ENCODE measurements at regions not wholly inside any gene's neighbourhood (a gene's known extent, or its start where the extent isn't known, plus 50 kb on each side); places are given as distances from the start of the nearest gene placed in this dataset.

DNA sequence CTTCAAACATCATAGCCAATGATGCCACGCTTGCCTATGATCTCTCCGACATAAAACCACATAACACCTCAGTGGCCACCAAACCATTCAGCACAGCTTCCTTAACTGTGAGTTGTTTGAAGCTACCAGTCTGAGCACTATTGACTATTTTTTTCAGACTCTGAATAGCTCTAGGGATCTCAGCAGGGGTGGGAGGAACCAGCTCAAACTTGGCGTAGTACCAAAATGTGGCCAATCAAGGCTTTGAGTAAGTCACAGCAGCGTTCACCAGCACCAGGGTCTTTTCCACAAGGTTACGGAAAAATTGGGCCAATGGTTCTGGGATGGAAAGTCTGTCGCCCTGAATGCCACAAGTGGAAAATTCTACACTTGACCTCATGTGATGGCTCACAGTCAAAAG lies 70.6 kb downstream of the SMPDL3A start:
- Histone ChIP-seq H3K4me1 (ENCODE audit: insufficient read depth, low read length) (no peaks in the 10 kb centered on the region), H3K4me3 (ENCODE audit: low read length) (no peak overlapping the region), H3K9me3 (ENCODE audit: low read length) (no peaks in the 10 kb centered on the region), H3K27me3 (ENCODE audit: insufficient read depth, low read length, poor library complexity, severe bottlenecking) (no peaks in the 10 kb centered on the region), H3K27ac (ENCODE audit: low read depth, low read length) (no peak overlapping the region), H3K36me3 (ENCODE audit: insufficient read depth, low read length) (no peaks in the 10 kb centered on the region)
- H3K9me3 Mint-ChIP-seq, result peaks cover 0 to 2% (median 0%) of the 10 kb centered on the region in 5 donors
- H3K4me3 Mint-ChIP-seq, result no peak overlapping the region
- no peaks in the 10 kb centered on the region for H3K27me3 Mint-ChIP-seq
- no peak overlapping the region for H3K27ac Mint-ChIP-seq
- no peaks in the 10 kb centered on the region for H3K4me1 Mint-ChIP-seq
- ChIA-PET POLR2A (no interaction called here), CTCF (no interaction called here)
- no peaks in the 10 kb centered on the region for H3K36me3 Mint-ChIP-seq
- no peak for DNase-seq

GRCh38 chr6:122861594-122861993 lies 72.5 kb downstream of the SMPDL3A start:
- Mint-ChIP-seq H3K9me3 (no peaks in the 10 kb centered on the region), H3K27ac (no peak overlapping the region), H3K36me3 (no peaks in the 10 kb centered on the region), H3K4me1 (no peaks in the 10 kb centered on the region), H3K27me3 (no peaks in the 10 kb centered on the region), H3K4me3 (no peak overlapping the region)
- H3K36me3 ChIP-seq (ENCODE audit: insufficient read depth, low read length), result no peaks in the 10 kb centered on the region
- H3K9me3 ChIP-seq (ENCODE audit: low read length), result no peaks in the 10 kb centered on the region
- H3K4me1 ChIP-seq (ENCODE audit: insufficient read depth, low read length), result no peaks in the 10 kb centered on the region
- no peaks in the 10 kb centered on the region for H3K27me3 ChIP-seq (ENCODE audit: insufficient read depth, low read length, poor library complexity, severe bottlenecking)
- DNase-seq, result no peak
- no peak overlapping the region for H3K4me3 ChIP-seq (ENCODE audit: low read length)
- H3K27ac ChIP-seq (ENCODE audit: low read depth, low read length), result no peak overlapping the region
- CTCF ChIA-PET, result interaction anchor here (1.5 kb wide), 1 partner anchor 23 kb away, joined by 4 read pairs; no protein-coding TSS in a partner anchor
- POLR2A ChIA-PET, result no interaction called here

GRCh38 chr6:122868137-122868536 lies 79.1 kb downstream of the SMPDL3A start:
- H3K27me3 Mint-ChIP-seq, result no peaks in the 10 kb centered on the region
- POLR2A ChIA-PET, result no interaction called here
- H3K36me3 ChIP-seq (ENCODE audit: insufficient read depth, low read length), result no peaks in the 10 kb centered on the region
- H3K9me3 Mint-ChIP-seq, result no peaks in the 10 kb centered on the region
- H3K4me3 Mint-ChIP-seq, result no peak overlapping the region
- DNase-seq, result no peak
- H3K27ac ChIP-seq (ENCODE audit: low read depth, low read length), result no peak overlapping the region
- no peaks in the 10 kb centered on the region for H3K36me3 Mint-ChIP-seq
- no peak overlapping the region for H3K4me3 ChIP-seq (ENCODE audit: low read length)
- no peaks in the 10 kb centered on the region for H3K4me1 ChIP-seq (ENCODE audit: insufficient read depth, low read length)
- no peaks in the 10 kb centered on the region for H3K27me3 ChIP-seq (ENCODE audit: insufficient read depth, low read length, poor library complexity, severe bottlenecking)
- no peaks in the 10 kb centered on the region for H3K4me1 Mint-ChIP-seq
- CTCF ChIA-PET, result no interaction called here
- H3K9me3 ChIP-seq (ENCODE audit: low read length), result no peaks in the 10 kb centered on the region
- no peak overlapping the region for H3K27ac Mint-ChIP-seq

GRCh38 chr6:122869437-122870024 lies 80.5 kb downstream of the SMPDL3A start:
- H3K36me3 ChIP-seq (ENCODE audit: insufficient read depth, low read length), result no peaks in the 10 kb centered on the region
- no peak for DNase-seq
- Mint-ChIP-seq H3K27me3 (peaks cover 0 to 2% of the 10 kb centered on the region in 2 donors), H3K9me3 (no peaks in the 10 kb centered on the region), H3K4me1 (no peaks in the 10 kb centered on the region), H3K27ac (no peak overlapping the region), H3K36me3 (no peaks in the 10 kb centered on the region), H3K4me3 (no peak overlapping the region)
- no peaks in the 10 kb centered on the region for H3K9me3 ChIP-seq (ENCODE audit: low read length)
- POLR2A ChIA-PET, result no interaction called here
- no peak overlapping the region for H3K27ac ChIP-seq (ENCODE audit: low read depth, low read length)
- no peaks in the 10 kb centered on the region for H3K27me3 ChIP-seq (ENCODE audit: insufficient read depth, low read length, poor library complexity, severe bottlenecking)
- no peaks in the 10 kb centered on the region for H3K4me1 ChIP-seq (ENCODE audit: insufficient read depth, low read length)
- CTCF ChIA-PET, result no interaction called here
- H3K4me3 ChIP-seq (ENCODE audit: low read length), result no peak overlapping the region

GRCh38 chr6:122871079-122871478 lies 82.0 kb downstream of the SMPDL3A start:
- Histone ChIP-seq H3K4me1 (ENCODE audit: insufficient read depth, low read length) (no peaks in the 10 kb centered on the region), H3K9me3 (ENCODE audit: low read length) (no peaks in the 10 kb centered on the region), H3K4me3 (ENCODE audit: low read length) (no peak overlapping the region), H3K36me3 (ENCODE audit: insufficient read depth, low read length) (no peaks in the 10 kb centered on the region), H3K27ac (ENCODE audit: low read depth, low read length) (no peak overlapping the region), H3K27me3 (ENCODE audit: insufficient read depth, low read length, poor library complexity, severe bottlenecking) (no peaks in the 10 kb centered on the region)
- no peak overlapping the region for H3K4me3 Mint-ChIP-seq
- no peaks in the 10 kb centered on the region for H3K9me3 Mint-ChIP-seq
- no peak for DNase-seq
- H3K27ac Mint-ChIP-seq, result no peak overlapping the region
- H3K4me1 Mint-ChIP-seq, result no peaks in the 10 kb centered on the region
- H3K36me3 Mint-ChIP-seq, result no peaks in the 10 kb centered on the region
- ChIA-PET CTCF (no interaction called here), POLR2A (no interaction called here)
- peaks cover 0 to 2% of the 10 kb centered on the region in 2 donors for H3K27me3 Mint-ChIP-seq

GRCh38 chr6:122872311-122872710 lies 83.3 kb downstream of the SMPDL3A start:
- CTCF ChIA-PET, result no interaction called here
- Histone ChIP-seq H3K27ac (ENCODE audit: low read depth, low read length) (no peak overlapping the region), H3K36me3 (ENCODE audit: insufficient read depth, low read length) (no peaks in the 10 kb centered on the region), H3K4me3 (ENCODE audit: low read length) (no peak overlapping the region), H3K9me3 (ENCODE audit: low read length) (no peaks in the 10 kb centered on the region), H3K27me3 (ENCODE audit: insufficient read depth, low read length, poor library complexity, severe bottlenecking) (no peaks in the 10 kb centered on the region), H3K4me1 (ENCODE audit: insufficient read depth, low read length) (no peaks in the 10 kb centered on the region)
- DNase-seq, result no peak
- Mint-ChIP-seq H3K4me1 (no peaks in the 10 kb centered on the region), H3K27me3 (peaks cover 0 to 2% of the 10 kb centered on the region in 2 donors), H3K27ac (no peak overlapping the region), H3K36me3 (no peaks in the 10 kb centered on the region), H3K4me3 (no peak overlapping the region), H3K9me3 (no peaks in the 10 kb centered on the region)
- POLR2A ChIA-PET, result no interaction called here

GRCh38 chr6:122877302-122877701 lies 88.2 kb downstream of the SMPDL3A start:
- no peak overlapping the region for H3K4me3 Mint-ChIP-seq
- DNase-seq, result no peak
- no peak overlapping the region for H3K27ac Mint-ChIP-seq
- Histone ChIP-seq H3K9me3 (ENCODE audit: low read length) (no peaks in the 10 kb centered on the region), H3K27me3 (ENCODE audit: insufficient read depth, low read length, poor library complexity, severe bottlenecking) (no peaks in the 10 kb centered on the region), H3K27ac (ENCODE audit: low read depth, low read length) (no peak overlapping the region), H3K4me1 (ENCODE audit: insufficient read depth, low read length) (no peaks in the 10 kb centered on the region), H3K36me3 (ENCODE audit: insufficient read depth, low read length) (no peaks in the 10 kb centered on the region), H3K4me3 (ENCODE audit: low read length) (no peak overlapping the region)
- peaks cover 0 to 2% (median 0%) of the 10 kb centered on the region in 5 donors for H3K9me3 Mint-ChIP-seq
- H3K4me1 Mint-ChIP-seq, result no peaks in the 10 kb centered on the region
- no peaks in the 10 kb centered on the region for H3K36me3 Mint-ChIP-seq
- POLR2A ChIA-PET, result no interaction called here
- CTCF ChIA-PET, result no interaction called here
- H3K27me3 Mint-ChIP-seq, result peaks cover 0 to 2% of the 10 kb centered on the region in 2 donors

DNA sequence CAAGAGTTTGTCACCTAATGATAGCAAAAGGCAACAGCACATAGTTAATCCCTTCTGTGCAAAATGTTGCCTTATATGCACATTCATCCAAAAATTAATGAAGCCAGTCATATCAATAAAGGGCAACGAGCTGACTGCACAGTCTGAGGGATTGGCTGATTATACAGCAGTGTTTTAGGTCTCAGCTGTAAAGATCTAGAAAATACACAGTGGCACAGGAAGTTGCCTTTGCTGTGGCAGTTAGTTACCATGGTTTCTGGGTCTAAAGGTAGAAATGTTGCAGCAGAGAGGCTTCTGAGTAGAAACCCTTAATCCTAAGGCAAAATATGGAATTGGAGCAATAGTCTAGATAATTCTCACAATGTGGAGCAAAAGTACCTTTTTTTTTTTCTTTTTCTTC lies 89.7 kb downstream of the SMPDL3A start:
- H3K4me1 Mint-ChIP-seq, result no peaks in the 10 kb centered on the region
- CTCF ChIA-PET, result no interaction called here
- peaks cover 0 to 2% of the 10 kb centered on the region in 2 donors for H3K27me3 Mint-ChIP-seq
- H3K27ac Mint-ChIP-seq, result no peak overlapping the region
- POLR2A ChIA-PET, result no interaction called here
- Histone ChIP-seq H3K36me3 (ENCODE audit: insufficient read depth, low read length) (no peaks in the 10 kb centered on the region), H3K9me3 (ENCODE audit: low read length) (no peaks in the 10 kb centered on the region), H3K27me3 (ENCODE audit: insufficient read depth, low read length, poor library complexity, severe bottlenecking) (no peaks in the 10 kb centered on the region), H3K4me3 (ENCODE audit: low read length) (no peak overlapping the region), H3K27ac (ENCODE audit: low read depth, low read length) (no peak overlapping the region), H3K4me1 (ENCODE audit: insufficient read depth, low read length) (no peaks in the 10 kb centered on the region)
- no peaks in the 10 kb centered on the region for H3K36me3 Mint-ChIP-seq
- H3K9me3 Mint-ChIP-seq, result peaks cover 0 to 5% (median 2%) of the 10 kb centered on the region in 5 donors
- DNase-seq, result no peak
- H3K4me3 Mint-ChIP-seq, result no peak overlapping the region

- H3K4me1 ChIP-seq (ENCODE audit: insufficient read depth, low read length), result no peaks in the 10 kb centered on the region
- H3K27me3 ChIP-seq (ENCODE audit: insufficient read depth, low read length, poor library complexity, severe bottlenecking), result no peaks in the 10 kb centered on the region
- no peak overlapping the region for H3K4me3 ChIP-seq (ENCODE audit: low read length)
- H3K4me3 Mint-ChIP-seq, result no peak overlapping the region
- no peaks in the 10 kb centered on the region for H3K4me1 Mint-ChIP-seq
- peaks cover 0 to 1% of the 10 kb centered on the region in 2 donors for H3K27me3 Mint-ChIP-seq
- H3K9me3 ChIP-seq (ENCODE audit: low read length), result no peaks in the 10 kb centered on the region
- ChIA-PET POLR2A (interaction anchor here (0.5 kb wide), 1 partner anchor 29 kb away, joined by 3 read pairs; no protein-coding TSS in a partner anchor), CTCF (no interaction called here)
- H3K9me3 Mint-ChIP-seq, result peaks cover 0 to 10% (median 2%) of the 10 kb centered on the region in 5 donors
- no peaks in the 10 kb centered on the region for H3K36me3 Mint-ChIP-seq
- H3K27ac Mint-ChIP-seq, result no peak overlapping the region
- no peak for DNase-seq
- H3K27ac ChIP-seq (ENCODE audit: low read depth, low read length), result no peak overlapping the region
- no peaks in the 10 kb centered on the region for H3K36me3 ChIP-seq (ENCODE audit: insufficient read depth, low read length)
Observed at GRCh38 chr6:122886481-122886880, 97.4 kb downstream of the SMPDL3A start.

Data from CD8-positive, alpha-beta memory T cell (primary cell).